GM23338 (cell line): ENCODE measurements at regions not wholly inside any gene's neighbourhood (a gene's known extent, or its start where the extent isn't known, plus 50 kb on each side); places are given as distances from the start of the nearest gene placed in this dataset.
"Not testable (repeated sequence)": the region's sequence is repeated elsewhere in the genome, so short reads cannot be mapped to it uniquely, and the experiment has no call there.

Source experiments
- ATAC-seq: fragments of 200-7000 bp; cut with Tn5 transposase; 3 replicates; pipeline ENCODE4 v1.9.1; 2020
- DNase-seq: peaks from one replicate; pipeline ENCODE4 v3.0.0-alpha.2; 2015; ENCODE audit warnings: low spot score
- H2AFZ ChIP-seq: fragments of 200-600 bp; sonication (generic); 2 replicates; pipeline ENCODE4 v1.8.0; 2016; ENCODE audit warnings: antibody characterized with exemption, mild to moderate bottlenecking, moderate library complexity
- H3F3A ChIP-seq: fragments of 200-600 bp; sonication (generic); replicated peaks from 2 replicates; pipeline ENCODE4 v1.8.0; 2017; ENCODE audit warnings: antibody characterized with exemption, mixed run types, low read depth
- H3K27ac ChIP-seq: fragments of 200-600 bp; sonication (generic); 2 replicates; pipeline ENCODE4 v1.6.1; 2016; ENCODE audit warnings: low read depth
- H3K27me3 ChIP-seq: fragments of 200-600 bp; sonication (generic); 2 replicates; pipeline ENCODE4 v1.8.0; 2016; ENCODE audit warnings: mild to moderate bottlenecking, mixed run types, moderate library complexity; ENCODE audit not compliant: insufficient read depth
- H3K36me3 ChIP-seq: fragments of 200-600 bp; sonication (generic); 2 replicates; pipeline ENCODE4 v1.8.0; 2016; ENCODE audit warnings: mild to moderate bottlenecking; ENCODE audit not compliant: insufficient read depth
- H3K4me1 ChIP-seq: fragments of 200-600 bp; sonication (generic); 2 replicates; pipeline ENCODE4 v1.8.0; 2016; ENCODE audit warnings: mild to moderate bottlenecking, moderate library complexity; ENCODE audit not compliant: insufficient read depth
- H3K4me2 ChIP-seq: fragments of 200-600 bp; sonication (generic); 2 replicates; pipeline ENCODE4 v1.7.1; 2017; ENCODE audit warnings: mixed run types
- H3K4me3 ChIP-seq: fragments of 200-600 bp; sonication (generic); 2 replicates; pipeline ENCODE4 v1.6.1; 2016; ENCODE audit warnings: mixed run types
- H3K79me2 ChIP-seq: fragments of 200-600 bp; sonication (generic); replicated peaks from 2 replicates; pipeline ENCODE4 v1.8.0; 2017; ENCODE audit warnings: mild to moderate bottlenecking; ENCODE audit not compliant: insufficient read depth
- H3K9me2 ChIP-seq: fragments of 200-600 bp; sonication (generic); 2 replicates; pipeline ENCODE4 v1.8.0; 2017; ENCODE audit not compliant: insufficient read depth
- H4K20me1 ChIP-seq: fragments of 200-600 bp; sonication (generic); replicated peaks from 2 replicates; pipeline ENCODE4 v1.8.0; 2017; ENCODE audit warnings: mild to moderate bottlenecking; ENCODE audit not compliant: insufficient read depth
- H3K27ac Mint-ChIP-seq: 2 replicates; pipeline ENCODE4 v1.8.0; 2020; ENCODE audit warnings: inconsistent platforms, mild to moderate bottlenecking, moderate library complexity, mixed read lengths
- H3K27me3 Mint-ChIP-seq: 3 replicates; pipeline ENCODE4 v1.8.0; 2022; ENCODE audit warnings: low read depth, mild to moderate bottlenecking, moderate library complexity, mixed read lengths, inconsistent platforms; ENCODE audit not compliant: insufficient read depth, poor library complexity
- H3K36me3 Mint-ChIP-seq: 3 replicates; pipeline ENCODE4 v1.8.0; 2021; ENCODE audit warnings: low read depth, mild to moderate bottlenecking, inconsistent platforms, moderate library complexity, mixed read lengths
- H3K4me1 Mint-ChIP-seq: 3 replicates; pipeline ENCODE4 v1.8.0; 2020; ENCODE audit warnings: mild to moderate bottlenecking, inconsistent platforms, mixed read lengths
- H3K4me3 Mint-ChIP-seq: 3 replicates; pipeline ENCODE4 v1.8.0; 2021; ENCODE audit warnings: moderate library complexity, mild to moderate bottlenecking, inconsistent platforms, mixed read lengths
- H3K9me3 Mint-ChIP-seq: 3 replicates; pipeline ENCODE4 v1.8.0; 2020; ENCODE audit warnings: moderate library complexity, mild to moderate bottlenecking, inconsistent platforms, mixed read lengths
- CREB1 ChIP-seq: fragments of 250-450 bp; sonication (Bioruptor Pico); IDR thresholded peaks from 2 replicates; pipeline ENCODE4 v1.5.0; 2020; ENCODE audit warnings: low read depth, mild to moderate bottlenecking, moderate library complexity
- JUNB ChIP-seq: IDR thresholded peaks from one replicate; pipeline ENCODE4 v1.6.1; 2016; ENCODE audit warnings: antibody characterized with exemption; ENCODE audit not compliant: unreplicated experiment
- POLR2AphosphoS5 ChIP-seq: IDR thresholded peaks from 2 replicates; pipeline ENCODE4 v1.6.1; 2016; ENCODE audit warnings: antibody characterized with exemption, low read depth
- STAT1 ChIP-seq: IDR thresholded peaks from one replicate; pipeline ENCODE4 v1.6.1; 2016; ENCODE audit warnings: antibody characterized with exemption; ENCODE audit not compliant: unreplicated experiment
- ZNF114 ChIP-seq: fragments of 250-450 bp; sonication (Bioruptor Pico); IDR thresholded peaks from 2 replicates; pipeline ENCODE4 v1.5.0; 2020; ENCODE audit warnings: mild to moderate bottlenecking, moderate library complexity
- TF ChIP-seq, protein P1 (sequence below): IDR thresholded peaks from 2 replicates; pipeline ENCODE4 v1.6.1; 2016; ENCODE audit warnings: antibody characterized with exemption
- TF ChIP-seq, protein P2 (sequence below), 2 experiments: fragments of 200-600 bp in 1 of 2; sonication (generic) in 1 of 2; conservative IDR thresholded peaks; 2 replicates each; pipeline versions ENCODE4 v1.5.1 to v1.6.1; 2016 to 2017; ENCODE audit warnings: antibody characterized with exemption in 2 of 2, low read depth in 2 of 2, mild to moderate bottlenecking in 2 of 2, moderate library complexity in 1 of 2
- TF ChIP-seq, protein P3 (sequence below): IDR thresholded peaks from one replicate; pipeline ENCODE4 v1.6.1; 2018; ENCODE audit warnings: antibody characterized with exemption; ENCODE audit not compliant: unreplicated experiment

DNA sequence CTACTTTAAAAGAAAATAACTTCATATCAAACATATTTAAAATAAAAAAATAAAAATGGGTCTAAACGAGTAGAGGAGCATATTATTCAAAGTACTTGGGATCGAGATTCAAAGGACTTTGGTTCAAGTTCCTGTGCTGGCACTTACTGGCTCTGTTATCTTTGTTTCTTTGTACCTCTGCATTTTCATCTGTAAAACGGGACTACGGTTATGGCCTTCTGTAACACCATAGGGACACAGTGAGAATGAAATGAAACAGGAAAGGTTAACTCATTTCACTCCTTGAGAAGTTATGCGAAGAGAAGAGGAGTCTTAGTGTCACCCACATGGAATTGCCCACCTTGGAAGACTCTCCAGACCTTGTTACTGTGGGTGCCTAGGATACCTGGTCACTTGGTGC, 379.1 kb upstream of the CCL2 start (continued):
- no peak for TF ChIP-seq ZNF114 (CRISPR knock-in tag)
- TF ChIP-seq CREB1 (CRISPR knock-in tag): no peak

DNA sequence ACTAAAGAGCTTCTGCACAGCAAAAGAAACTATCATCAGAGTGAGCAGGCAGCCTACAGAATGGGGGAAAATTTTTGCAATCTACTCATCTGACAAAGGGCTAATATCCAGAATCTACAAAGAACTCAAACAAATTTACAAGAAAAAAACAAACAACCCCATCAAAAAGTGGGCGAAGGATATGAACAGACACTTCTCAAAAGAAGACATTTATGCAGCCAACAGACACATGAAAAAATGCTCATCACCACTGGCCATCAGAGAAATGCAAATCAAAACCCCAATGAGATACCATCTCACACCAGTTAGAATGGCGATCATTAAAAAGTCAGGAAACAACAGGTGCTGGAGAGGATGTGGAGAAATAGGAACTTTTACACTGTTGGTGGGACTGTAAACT, 372.8 kb upstream of the CCL2 start:
- not testable (repeated sequence) for H3F3A ChIP-seq, H3K4me1 Mint-ChIP-seq, H3K4me2 ChIP-seq, H3K79me2 ChIP-seq, ATAC-seq, H3K36me3 ChIP-seq, H3K27me3 Mint-ChIP-seq, H3K4me1 ChIP-seq, H3K9me2 ChIP-seq, H3K4me3 ChIP-seq, H3K4me3 Mint-ChIP-seq, H3K36me3 Mint-ChIP-seq, H2AFZ ChIP-seq, DNase-seq, H3K27me3 ChIP-seq, H3K27ac Mint-ChIP-seq, H4K20me1 ChIP-seq, H3K27ac ChIP-seq
- H3K9me3 Mint-ChIP-seq: peaks cover 23% of the 10 kb centered on the region

GRCh38 chr17:33882677-33883076, 372.4 kb upstream of the CCL2 start:
- peaks cover 19% of the 10 kb centered on the region for H3K9me3 Mint-ChIP-seq
- H3K27me3 Mint-ChIP-seq, H3K79me2 ChIP-seq, H3K4me3 ChIP-seq, H3K9me2 ChIP-seq, H3K36me3 Mint-ChIP-seq, H3K4me3 Mint-ChIP-seq, H3K4me2 ChIP-seq, H2AFZ ChIP-seq, H3K27ac ChIP-seq, H4K20me1 ChIP-seq, ATAC-seq, H3K4me1 Mint-ChIP-seq, H3F3A ChIP-seq, H3K36me3 ChIP-seq, DNase-seq, H3K27me3 ChIP-seq, H3K4me1 ChIP-seq, H3K27ac Mint-ChIP-seq: not testable (repeated sequence)

DNA sequence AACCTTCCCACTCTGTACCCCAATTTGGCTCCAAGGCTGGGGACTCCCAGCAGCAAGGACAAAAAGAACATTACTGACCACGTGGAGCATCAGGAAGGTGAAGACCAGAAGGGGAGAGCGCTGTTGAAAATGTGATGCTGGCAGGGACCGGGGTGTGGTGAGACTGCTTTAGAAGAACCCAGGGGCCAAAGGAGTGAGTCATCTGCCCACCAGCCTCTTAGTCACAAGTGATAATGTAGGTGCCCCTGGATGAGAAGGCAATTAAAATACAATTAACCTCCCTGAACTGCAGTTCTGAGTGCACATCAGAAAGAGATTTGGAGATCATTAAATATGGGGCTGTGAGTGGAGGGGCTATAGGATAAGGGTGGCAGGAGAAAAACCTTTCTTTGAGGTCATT, 366.6 kb upstream of the CCL2 start:
- Histone ChIP-seq H3K9me2 (no peaks in the 10 kb centered on the region; the same call in none of the 2 replicates), H3K27me3 (no peaks in the 10 kb centered on the region), H3K79me2 (no peaks in the 10 kb centered on the region), H4K20me1 (no peaks in the 10 kb centered on the region), H2AFZ (no peak overlapping the region), H3K36me3 (no peaks in the 10 kb centered on the region), H3F3A (no peaks in the 10 kb centered on the region), H3K4me1 (no peaks in the 10 kb centered on the region), H3K4me2 (no peak overlapping the region), H3K27ac (no peak overlapping the region), H3K4me3 (no peak overlapping the region)
- ATAC-seq (no peak), DNase-seq (no peak)
- TF ChIP-seq STAT1: no peak
- TF ChIP-seq ZNF114 (CRISPR knock-in tag): no peak
- no peak for TF ChIP-seq POLR2AphosphoS5
- TF ChIP-seq JUNB: no peak
- Mint-ChIP-seq H3K9me3 (no peaks in the 10 kb centered on the region; the same call in 2 of the 3 replicates), H3K36me3 (no peaks in the 10 kb centered on the region), H3K4me3 (no peak overlapping the region), H3K27ac (no peak overlapping the region), H3K4me1 (peaks cover 7% of the 10 kb centered on the region; the same call in 2 of the 3 replicates), H3K27me3 (peaks cover under 1% of the 10 kb centered on the region)

GRCh38 chr17:33889040-33889439, 366.0 kb upstream of the CCL2 start:
- H3K27me3 Mint-ChIP-seq: no peaks in the 10 kb centered on the region
- TF ChIP-seq, protein P1, sequence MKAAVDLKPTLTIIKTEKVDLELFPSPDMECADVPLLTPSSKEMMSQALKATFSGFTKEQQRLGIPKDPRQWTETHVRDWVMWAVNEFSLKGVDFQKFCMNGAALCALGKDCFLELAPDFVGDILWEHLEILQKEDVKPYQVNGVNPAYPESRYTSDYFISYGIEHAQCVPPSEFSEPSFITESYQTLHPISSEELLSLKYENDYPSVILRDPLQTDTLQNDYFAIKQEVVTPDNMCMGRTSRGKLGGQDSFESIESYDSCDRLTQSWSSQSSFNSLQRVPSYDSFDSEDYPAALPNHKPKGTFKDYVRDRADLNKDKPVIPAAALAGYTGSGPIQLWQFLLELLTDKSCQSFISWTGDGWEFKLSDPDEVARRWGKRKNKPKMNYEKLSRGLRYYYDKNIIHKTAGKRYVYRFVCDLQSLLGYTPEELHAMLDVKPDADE: no peak
- TF ChIP-seq, protein P2, sequence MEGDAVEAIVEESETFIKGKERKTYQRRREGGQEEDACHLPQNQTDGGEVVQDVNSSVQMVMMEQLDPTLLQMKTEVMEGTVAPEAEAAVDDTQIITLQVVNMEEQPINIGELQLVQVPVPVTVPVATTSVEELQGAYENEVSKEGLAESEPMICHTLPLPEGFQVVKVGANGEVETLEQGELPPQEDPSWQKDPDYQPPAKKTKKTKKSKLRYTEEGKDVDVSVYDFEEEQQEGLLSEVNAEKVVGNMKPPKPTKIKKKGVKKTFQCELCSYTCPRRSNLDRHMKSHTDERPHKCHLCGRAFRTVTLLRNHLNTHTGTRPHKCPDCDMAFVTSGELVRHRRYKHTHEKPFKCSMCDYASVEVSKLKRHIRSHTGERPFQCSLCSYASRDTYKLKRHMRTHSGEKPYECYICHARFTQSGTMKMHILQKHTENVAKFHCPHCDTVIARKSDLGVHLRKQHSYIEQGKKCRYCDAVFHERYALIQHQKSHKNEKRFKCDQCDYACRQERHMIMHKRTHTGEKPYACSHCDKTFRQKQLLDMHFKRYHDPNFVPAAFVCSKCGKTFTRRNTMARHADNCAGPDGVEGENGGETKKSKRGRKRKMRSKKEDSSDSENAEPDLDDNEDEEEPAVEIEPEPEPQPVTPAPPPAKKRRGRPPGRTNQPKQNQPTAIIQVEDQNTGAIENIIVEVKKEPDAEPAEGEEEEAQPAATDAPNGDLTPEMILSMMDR (conservative IDR thresholded peaks at IDR 0.05; ENCODE audit: low read depth in 2 of 2): no peak
- TF ChIP-seq, protein P3, sequence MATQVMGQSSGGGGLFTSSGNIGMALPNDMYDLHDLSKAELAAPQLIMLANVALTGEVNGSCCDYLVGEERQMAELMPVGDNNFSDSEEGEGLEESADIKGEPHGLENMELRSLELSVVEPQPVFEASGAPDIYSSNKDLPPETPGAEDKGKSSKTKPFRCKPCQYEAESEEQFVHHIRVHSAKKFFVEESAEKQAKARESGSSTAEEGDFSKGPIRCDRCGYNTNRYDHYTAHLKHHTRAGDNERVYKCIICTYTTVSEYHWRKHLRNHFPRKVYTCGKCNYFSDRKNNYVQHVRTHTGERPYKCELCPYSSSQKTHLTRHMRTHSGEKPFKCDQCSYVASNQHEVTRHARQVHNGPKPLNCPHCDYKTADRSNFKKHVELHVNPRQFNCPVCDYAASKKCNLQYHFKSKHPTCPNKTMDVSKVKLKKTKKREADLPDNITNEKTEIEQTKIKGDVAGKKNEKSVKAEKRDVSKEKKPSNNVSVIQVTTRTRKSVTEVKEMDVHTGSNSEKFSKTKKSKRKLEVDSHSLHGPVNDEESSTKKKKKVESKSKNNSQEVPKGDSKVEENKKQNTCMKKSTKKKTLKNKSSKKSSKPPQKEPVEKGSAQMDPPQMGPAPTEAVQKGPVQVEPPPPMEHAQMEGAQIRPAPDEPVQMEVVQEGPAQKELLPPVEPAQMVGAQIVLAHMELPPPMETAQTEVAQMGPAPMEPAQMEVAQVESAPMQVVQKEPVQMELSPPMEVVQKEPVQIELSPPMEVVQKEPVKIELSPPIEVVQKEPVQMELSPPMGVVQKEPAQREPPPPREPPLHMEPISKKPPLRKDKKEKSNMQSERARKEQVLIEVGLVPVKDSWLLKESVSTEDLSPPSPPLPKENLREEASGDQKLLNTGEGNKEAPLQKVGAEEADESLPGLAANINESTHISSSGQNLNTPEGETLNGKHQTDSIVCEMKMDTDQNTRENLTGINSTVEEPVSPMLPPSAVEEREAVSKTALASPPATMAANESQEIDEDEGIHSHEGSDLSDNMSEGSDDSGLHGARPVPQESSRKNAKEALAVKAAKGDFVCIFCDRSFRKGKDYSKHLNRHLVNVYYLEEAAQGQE: no peak
- TF ChIP-seq STAT1: no peak

More at GRCh38 chr17:33889040-33889439, 366.0 kb upstream of the CCL2 start:
- Mint-ChIP-seq H3K4me3 (no peak overlapping the region), H3K9me3 (no peaks in the 10 kb centered on the region), H3K27ac (no peak overlapping the region), H3K4me1 (peaks cover 7% of the 10 kb centered on the region; the same call in 2 of the 3 replicates), H3K36me3 (no peaks in the 10 kb centered on the region)
- DNase-seq (no peak), ATAC-seq (no peak)
- Histone ChIP-seq H3K36me3 (no peaks in the 10 kb centered on the region), H3K4me3 (no peak overlapping the region), H3F3A (no peaks in the 10 kb centered on the region), H4K20me1 (no peaks in the 10 kb centered on the region), H3K9me2 (no peaks in the 10 kb centered on the region; the same call in none of the 2 replicates), H3K27me3 (no peaks in the 10 kb centered on the region), H2AFZ (no peak overlapping the region), H3K27ac (no peak overlapping the region), H3K4me1 (no peaks in the 10 kb centered on the region), H3K79me2 (no peaks in the 10 kb centered on the region), H3K4me2 (no peak overlapping the region)
